HG02943 (cell line): ENCODE measurements at regions not wholly inside any gene's neighbourhood (a gene's known extent, or its start where the extent isn't known, plus 50 kb on each side); places are given as distances from the start of the nearest gene placed in this dataset.
"Not testable (repeated sequence)": the region's sequence is repeated elsewhere in the genome, so short reads cannot be mapped to it uniquely, and the experiment has no call there.

ENCODE experiments used
- ATAC-seq: cut with Tn5 transposase; IDR thresholded peaks from one replicate; pipeline ENCODE4 v1.9.1; 2021; ENCODE audit warnings: mild to moderate bottlenecking, low read depth, moderate library complexity; ENCODE audit not compliant: unreplicated experiment

DNA sequence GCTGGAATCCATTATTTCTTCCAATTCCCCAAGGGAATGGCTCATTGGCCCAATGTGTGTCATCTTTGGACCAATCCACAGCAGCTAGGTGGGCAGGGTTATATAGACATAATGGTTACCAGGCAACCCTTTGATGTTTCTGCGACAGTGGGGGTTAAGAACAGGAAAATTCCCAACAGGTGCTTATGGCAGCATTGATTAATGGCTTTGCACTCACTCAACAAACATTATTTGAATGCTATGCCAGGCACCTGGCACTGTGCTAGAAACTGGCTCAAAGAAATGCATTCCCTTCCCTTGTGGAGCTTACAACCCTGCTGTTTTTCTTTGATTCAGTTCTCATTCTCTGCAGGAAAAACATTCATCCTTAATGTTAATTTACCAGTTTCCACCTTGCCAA, 1221.0 kb downstream of the AACS start:
- no peak for ATAC-seq

- ATAC-seq, result no peak
Measured at GRCh38 chr12:126290456-126290855, 1225.2 kb downstream of the AACS start.

GRCh38 chr12:126291987-126292386, 1226.8 kb downstream of the AACS start:
- ATAC-seq, result not testable (repeated sequence)

DNA sequence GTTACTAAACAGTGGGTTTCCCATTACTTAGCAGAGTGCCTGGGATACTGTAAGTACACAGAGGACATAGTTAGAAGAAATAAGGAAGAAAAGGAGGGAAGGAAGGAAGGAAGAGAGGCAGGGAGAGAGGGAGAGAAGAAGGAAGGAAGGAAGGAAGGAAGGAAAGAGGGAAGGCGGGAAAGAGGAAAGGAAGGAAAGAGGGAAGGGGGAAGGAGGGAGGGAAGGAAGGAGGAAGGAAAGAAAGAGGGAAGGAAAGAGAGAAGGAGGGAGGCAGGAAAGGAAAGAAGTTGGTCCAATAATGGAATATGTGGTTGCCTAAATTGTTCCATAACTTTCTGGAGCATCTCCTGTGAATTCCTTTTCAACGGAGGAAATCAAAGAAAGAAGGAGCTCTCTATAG, 1230.4 kb downstream of the AACS start:
- ATAC-seq, result no peak

DNA sequence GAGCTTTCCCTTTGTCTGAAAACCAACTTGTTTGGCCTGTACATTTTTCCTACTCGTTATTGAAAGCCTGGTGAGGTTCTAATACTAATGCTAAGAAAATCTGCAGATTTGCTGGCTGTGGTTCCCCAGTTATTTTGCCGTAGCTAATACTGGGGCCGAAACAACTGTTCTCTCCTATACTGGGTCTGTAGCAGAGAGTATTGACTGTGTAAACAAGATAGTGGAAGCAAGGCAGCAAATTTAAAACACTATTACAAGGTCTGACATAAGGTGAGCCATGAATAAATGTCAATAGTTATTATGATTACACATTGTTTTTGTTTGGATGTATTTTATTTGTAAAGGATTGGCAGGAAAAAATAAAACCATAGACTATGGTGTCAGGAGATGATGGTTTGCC, 1244.0 kb downstream of the AACS start:
- ATAC-seq, result no peak

DNA sequence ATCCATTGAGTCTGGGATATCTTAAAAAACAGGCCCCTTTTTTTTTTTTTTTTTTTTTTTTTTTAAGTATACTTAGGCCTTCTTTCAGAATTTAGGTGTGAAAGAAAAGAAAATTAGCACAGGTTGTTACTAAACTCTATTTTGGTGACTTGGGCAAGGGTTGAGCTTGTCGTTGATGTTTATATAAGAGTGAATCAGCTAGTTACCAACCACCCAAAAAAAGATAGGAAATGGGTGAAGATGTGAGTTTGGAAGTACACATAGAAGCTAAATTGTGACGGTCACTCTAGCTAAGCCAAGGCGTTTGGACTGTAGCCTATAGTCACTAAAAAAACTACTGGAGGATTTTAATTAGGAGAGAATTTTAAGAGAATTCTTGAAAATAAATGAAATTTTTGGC, 1247.2 kb downstream of the AACS start:
- no peak for ATAC-seq

DNA sequence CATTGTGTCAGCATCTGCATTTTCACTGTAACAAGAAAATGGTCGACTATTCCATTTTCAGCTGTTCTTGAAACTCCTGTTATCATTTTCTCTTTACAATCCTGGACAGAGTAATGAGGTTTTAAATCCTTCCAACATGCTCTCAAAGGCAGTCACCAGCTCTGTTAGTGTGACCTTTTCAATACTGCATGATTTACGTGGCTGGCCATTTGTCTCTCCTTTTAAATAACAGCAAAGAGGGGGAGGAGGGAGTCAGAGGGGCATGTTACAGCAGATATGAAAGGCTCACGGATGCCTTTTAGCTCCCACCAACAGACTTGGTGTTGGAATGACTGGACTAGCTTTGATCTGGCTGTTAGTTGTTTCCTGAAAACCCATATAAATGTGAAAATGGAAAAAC, 1251.2 kb downstream of the AACS start:
- ATAC-seq, result no peak

DNA sequence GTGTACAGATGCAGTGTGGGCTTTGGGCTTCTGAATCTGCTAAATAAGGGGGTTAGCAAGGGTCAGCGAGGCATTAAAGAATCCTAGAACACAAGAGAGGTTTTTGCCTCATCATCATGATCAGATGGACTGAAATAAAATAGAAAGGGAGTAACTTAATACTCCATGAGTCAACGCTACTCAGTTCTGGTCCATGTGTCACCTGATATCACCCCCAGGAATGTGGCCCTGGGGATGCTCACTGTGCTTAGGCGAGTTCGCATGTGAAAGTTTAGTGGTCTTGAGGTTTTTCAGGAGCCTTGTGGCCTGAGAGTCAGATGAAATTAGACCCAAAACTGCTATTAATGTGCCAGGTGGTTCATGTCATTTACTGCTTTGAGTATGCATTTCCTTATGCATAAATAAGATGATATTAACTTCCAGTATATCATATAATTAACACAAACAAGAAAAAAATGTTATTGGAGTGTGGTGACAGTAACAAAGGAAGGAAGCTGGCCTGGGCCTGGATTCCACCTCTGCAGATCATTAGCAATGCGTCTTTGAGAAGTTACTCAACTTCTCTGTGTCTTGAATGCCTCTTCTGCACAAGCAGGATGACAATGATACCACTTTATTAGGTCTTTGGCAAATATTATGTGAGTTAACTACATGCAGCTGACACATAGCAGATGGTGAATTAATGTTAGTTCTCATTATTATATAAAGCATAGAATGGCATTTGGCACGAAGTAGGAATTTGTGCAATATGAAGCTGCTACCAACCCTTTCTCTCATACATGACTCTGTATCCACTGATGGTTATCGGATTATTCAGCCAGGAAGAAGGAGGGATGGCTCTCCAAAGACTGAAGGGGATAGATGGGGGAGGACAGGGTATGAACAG, 1272.6 kb downstream of the AACS start:
- no peak for ATAC-seq

DNA sequence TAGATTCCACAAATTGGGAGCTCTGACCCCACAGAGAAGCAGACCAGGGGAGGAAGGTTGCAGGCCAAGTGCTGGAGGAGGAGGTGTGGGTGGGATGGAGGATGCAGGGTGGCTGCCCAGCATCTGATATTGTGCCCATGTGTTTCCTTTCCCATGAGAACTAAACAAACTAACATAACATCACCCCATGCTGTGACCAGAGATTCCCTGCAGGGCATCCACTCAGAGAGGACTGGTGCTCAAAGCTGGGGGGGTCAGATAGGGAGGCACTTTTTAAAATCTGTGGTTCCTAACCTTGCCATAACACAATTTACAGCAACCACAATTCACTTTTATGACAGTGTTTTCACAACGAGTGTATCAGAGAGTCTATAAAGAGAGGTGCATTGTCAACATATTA, 1277.6 kb downstream of the AACS start:
- no peak for ATAC-seq

- no peak for ATAC-seq
Measured at GRCh38 chr12:126343321-126343720, 1278.1 kb downstream of the AACS start.

DNA sequence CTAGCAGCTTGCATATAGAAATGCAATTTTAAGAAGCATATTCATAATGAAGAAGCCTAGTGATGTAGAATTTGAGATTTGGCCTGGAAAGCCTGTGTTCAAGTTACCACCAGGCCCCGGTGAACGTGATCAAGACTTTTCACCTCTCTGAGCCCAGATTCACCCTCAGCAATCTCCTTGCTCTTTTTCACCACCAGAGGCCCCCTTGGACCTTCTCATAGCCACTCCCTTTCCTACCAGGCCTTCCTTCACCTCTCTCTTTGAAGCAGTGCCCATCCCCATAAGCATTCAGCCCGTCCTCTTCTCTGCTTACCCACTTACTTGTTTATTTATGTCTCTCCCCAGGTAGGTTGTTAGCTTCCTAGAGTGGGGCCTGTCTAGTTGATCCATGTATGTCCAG, 1280.9 kb downstream of the AACS start:
- no peak for ATAC-seq

GRCh38 chr12:126347421-126347820, 1282.2 kb downstream of the AACS start:
- no peak for ATAC-seq

GRCh38 chr12:126349383-126349782, 1284.1 kb downstream of the AACS start:
- no peak for ATAC-seq

- no peak for ATAC-seq
Measured at GRCh38 chr12:126353604-126354003, 1288.4 kb downstream of the AACS start.

GRCh38 chr12:126354633-126355032, 1289.4 kb downstream of the AACS start:
- no peak for ATAC-seq

DNA sequence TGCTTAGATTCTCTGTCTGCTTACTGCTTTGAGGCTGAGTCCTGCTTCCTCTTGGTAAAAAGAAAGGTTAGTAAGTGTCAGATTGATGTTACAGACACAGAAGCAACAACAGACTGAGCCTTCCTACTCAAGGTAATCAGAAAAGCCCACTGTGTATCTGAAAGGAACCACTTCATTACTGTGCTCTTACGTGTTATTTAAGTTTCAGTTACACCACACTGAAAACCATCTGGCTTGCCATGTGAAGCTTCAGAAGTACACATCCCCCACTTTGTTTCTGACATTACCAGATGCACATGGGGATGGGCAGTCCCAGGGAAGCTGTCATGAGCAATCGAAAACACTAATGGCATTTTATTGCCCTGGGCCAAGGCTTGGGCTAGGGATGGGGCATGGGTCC, 1290.1 kb downstream of the AACS start:
- no peak for ATAC-seq

DNA sequence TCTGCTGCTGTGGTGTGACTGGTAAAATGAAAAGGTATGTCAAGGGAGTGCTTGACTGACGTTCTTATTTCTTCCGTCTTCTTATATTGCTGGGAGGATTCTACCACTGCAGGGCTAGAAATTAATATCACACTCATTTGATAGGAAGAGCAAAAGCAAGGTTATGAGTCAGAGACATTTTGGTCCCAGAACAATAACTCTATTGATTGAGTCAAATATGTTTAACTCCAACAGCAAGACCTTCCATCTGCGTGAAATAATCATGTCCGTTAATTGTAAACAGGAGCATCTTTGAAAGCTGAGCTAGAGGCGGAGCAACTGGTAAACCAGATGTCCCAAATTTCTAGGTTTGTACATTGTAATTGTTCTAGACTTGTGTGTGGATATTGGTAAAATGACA, 1293.6 kb downstream of the AACS start:
- no peak for ATAC-seq

DNA sequence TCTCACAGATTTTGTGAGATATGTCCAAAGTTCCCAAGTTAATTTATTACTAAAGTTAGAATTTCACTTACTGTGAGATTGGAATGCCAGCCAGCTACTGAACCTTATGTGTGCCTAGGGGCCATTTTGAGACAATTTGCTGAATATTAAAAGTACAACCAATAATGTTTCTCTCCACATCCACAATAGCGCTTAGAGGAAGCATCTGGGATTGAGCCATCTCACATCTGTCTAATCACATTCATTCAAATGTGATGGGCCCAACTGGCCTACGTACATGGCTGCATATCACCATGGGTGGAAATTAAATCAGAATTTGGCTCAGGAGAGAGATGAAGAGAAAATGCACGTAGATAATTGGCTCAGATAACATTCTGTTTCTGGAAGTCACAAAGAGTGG, 1294.0 kb downstream of the AACS start:
- no peak for ATAC-seq

GRCh38 chr12:126361804-126362203, 1296.6 kb downstream of the AACS start:
- ATAC-seq, result no peak

GRCh38 chr12:126362493-126362892, 1297.3 kb downstream of the AACS start:
- ATAC-seq, result no peak

DNA sequence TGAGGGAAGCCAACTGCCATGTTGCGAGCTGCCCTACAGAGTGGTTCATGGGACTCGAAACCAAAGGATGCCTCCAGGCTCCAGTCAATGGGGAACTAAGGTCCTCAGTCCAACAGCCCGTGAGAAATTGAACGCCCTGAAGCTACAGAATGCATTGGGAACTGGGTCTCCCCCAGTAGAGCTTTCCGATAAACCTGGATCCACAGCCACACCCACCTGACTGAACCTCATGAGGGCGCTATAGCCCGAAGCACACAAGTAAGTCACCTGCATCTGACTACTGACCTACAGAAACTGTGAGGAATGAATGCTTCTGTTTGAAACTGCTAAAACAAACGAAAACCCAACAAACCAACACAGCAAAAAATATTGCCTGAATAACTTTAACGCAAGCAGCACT, 1297.7 kb downstream of the AACS start:
- no peak for ATAC-seq
